C4-2B (cell line): ENCODE measurements at regions not wholly inside any gene's neighbourhood (a gene's known extent, or its start where the extent isn't known, plus 50 kb on each side); places are given as distances from the start of the nearest gene placed in this dataset.

Source experiments
- CTCF ChIP-seq: fragments of 450-650 bp; conservative IDR thresholded peaks from 2 replicates; pipeline ENCODE4 v1.5.1; 2017; ENCODE audit warnings: mild to moderate bottlenecking
- ZFX ChIP-seq: fragments of 450-650 bp; IDR thresholded peaks from 2 replicates; pipeline ENCODE4 v1.6.1; 2017

- no peak for TF ChIP-seq CTCF
- TF ChIP-seq ZFX: no peak
Measured at GRCh38 chr6:18044108-18044783, 56.8 kb upstream of the KIF13A start.
